Vagina (tissue), 2 donors: ENCODE measurements at regions not wholly inside any gene's neighbourhood (a gene's known extent, or its start where the extent isn't known, plus 50 kb on each side); places are given as distances from the start of the nearest gene placed in this dataset.

ENCODE experiments used
- POLR2A ChIP-seq, 2 donors: fragments of 450-650 bp; IDR thresholded peaks; one replicate each; pipeline ENCODE4 v1.6.1; 2017; ENCODE audit warnings: antibody characterized with exemption in 2 of 2, mild to moderate bottlenecking in 2 of 2, moderate library complexity in 2 of 2
- POLR2AphosphoS5 ChIP-seq, 2 donors: sonication (generic); formaldehyde crosslinking; IDR thresholded peaks; one replicate each; pipeline ENCODE4 v1.9.0; 2017; ENCODE audit warnings: antibody characterized with exemption in 2 of 2, mild to moderate bottlenecking in 2 of 2, low read depth in 1 of 2; ENCODE audit not compliant: insufficient read depth in 1 of 2
- TF ChIP-seq, protein P1 (sequence below), 3 experiments: fragments of 450-650 bp in 2 of 3; fragments of 200-600 bp in 1 of 3; sonication (generic) in 1 of 3; IDR thresholded peaks; one replicate each; pipeline ENCODE4 v1.5.1; 2017 to 2019; ENCODE audit warnings: antibody characterized with exemption in 3 of 3, mild to moderate bottlenecking in 2 of 3, moderate library complexity in 2 of 3

DNA sequence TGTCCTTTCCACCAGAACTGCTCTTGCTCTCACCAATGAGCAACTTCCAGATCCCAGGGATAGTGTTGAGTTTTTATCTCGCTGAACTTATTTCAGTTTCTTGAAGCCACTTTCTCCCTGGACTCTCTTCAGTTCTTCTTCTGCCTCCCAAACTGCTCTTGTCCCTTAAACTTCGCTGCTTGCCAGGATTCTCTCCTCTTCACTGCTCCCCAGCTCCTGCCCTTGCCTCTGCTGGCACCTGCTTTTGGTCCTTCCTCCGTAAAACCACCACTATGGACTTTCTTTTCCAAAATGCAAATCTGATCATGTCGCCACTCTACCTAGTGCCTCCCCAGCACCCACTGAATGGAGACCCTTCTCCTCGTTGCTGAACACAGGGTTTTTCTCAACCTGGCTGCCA lies 92.8 kb upstream of the PALS2 start:
- TF ChIP-seq, protein P1, sequence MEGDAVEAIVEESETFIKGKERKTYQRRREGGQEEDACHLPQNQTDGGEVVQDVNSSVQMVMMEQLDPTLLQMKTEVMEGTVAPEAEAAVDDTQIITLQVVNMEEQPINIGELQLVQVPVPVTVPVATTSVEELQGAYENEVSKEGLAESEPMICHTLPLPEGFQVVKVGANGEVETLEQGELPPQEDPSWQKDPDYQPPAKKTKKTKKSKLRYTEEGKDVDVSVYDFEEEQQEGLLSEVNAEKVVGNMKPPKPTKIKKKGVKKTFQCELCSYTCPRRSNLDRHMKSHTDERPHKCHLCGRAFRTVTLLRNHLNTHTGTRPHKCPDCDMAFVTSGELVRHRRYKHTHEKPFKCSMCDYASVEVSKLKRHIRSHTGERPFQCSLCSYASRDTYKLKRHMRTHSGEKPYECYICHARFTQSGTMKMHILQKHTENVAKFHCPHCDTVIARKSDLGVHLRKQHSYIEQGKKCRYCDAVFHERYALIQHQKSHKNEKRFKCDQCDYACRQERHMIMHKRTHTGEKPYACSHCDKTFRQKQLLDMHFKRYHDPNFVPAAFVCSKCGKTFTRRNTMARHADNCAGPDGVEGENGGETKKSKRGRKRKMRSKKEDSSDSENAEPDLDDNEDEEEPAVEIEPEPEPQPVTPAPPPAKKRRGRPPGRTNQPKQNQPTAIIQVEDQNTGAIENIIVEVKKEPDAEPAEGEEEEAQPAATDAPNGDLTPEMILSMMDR (IDR thresholded peaks at IDR 0.05), result no peak
- TF ChIP-seq POLR2A (IDR thresholded peaks at IDR 0.05) (no peak), POLR2AphosphoS5 (IDR thresholded peaks at IDR 0.05; ENCODE audit: insufficient read depth in 1 of 2, low read depth in 1 of 2) (no peak)
